GM18858 (cell line): ENCODE measurements at regions not wholly inside any gene's neighbourhood (a gene's known extent, or its start where the extent isn't known, plus 50 kb on each side); places are given as distances from the start of the nearest gene placed in this dataset.

Experiments used
- ATAC-seq: cut with Tn5 transposase; IDR thresholded peaks from one replicate; pipeline ENCODE4 v1.9.1; 2021; ENCODE audit not compliant: unreplicated experiment

DNA sequence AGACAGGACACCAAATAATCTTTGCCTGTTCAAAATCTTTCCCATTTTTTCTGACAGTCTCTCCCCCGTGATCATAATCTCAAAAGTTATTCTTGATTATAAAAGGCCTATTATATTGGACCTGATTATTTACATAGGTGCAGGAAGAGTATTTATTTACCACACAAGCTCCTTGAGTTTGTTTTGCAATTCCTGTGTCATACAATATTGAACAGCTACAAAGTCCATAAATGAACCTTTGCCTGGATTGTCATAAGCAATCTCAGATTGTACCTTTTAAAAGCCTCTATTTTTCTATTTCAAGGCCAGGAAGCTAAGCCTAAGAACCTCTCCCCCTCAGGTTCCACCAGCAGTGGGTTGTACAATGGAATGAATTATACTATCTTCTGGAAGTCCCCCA is 183.9 kb upstream of the MEOX2 start:
- no peak for ATAC-seq

DNA sequence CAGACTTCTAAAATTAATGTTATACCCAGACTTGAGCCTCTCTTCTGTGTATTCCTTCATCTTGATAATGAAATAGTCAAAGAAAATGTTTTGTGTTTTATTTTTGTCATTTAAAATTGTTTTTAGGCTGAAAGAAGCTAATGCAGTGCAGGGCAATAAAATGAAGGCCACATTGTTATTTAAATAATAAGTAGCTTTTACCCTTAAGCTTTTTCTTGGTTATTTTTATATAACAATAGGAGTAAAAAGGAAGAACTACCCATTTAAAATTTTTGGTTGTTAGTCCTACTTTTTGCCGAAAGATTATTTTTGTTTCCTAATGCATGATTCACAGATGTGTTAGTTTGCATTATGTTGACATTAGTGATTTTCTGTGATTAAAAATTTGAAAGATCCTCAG is 181.0 kb upstream of the MEOX2 start:
- ATAC-seq, result no peak

DNA sequence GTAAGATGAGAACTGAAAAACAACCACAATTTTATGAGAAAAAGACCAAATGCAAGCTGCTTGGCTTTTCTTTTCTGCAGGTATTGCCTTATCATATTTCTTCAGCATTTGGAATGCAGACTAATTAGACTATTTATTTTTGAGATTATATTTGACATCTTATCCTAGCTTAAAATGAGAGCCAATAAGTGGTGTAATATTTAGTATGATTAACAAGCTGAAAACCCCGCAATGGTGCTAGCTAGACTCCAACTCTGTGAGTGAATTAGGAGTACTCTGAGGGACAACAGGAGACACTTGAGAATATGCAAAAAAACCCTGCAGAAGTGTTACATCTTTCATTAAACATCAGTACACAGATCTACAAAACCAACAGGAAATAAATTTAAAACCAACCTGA is 180.3 kb upstream of the MEOX2 start:
- ATAC-seq, result no peak

DNA sequence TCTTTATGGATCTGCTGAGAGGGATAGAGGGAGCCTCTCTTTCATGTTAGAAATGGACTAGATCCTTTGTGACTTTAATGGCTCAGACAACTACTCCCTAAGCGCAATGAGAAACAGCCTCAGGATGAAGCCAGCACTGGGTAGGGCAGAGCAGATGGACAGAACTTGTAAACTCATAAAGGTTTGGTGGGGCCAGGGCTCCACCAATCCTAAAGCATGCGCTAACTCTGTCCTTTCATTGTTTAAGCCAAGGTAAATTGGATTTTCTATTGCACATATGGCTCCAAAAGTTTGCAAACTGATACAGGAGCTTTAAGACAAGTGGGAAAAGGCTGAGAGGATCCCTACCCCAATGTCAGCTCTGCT is 178.1 kb upstream of the MEOX2 start:
- ATAC-seq, result no peak

DNA sequence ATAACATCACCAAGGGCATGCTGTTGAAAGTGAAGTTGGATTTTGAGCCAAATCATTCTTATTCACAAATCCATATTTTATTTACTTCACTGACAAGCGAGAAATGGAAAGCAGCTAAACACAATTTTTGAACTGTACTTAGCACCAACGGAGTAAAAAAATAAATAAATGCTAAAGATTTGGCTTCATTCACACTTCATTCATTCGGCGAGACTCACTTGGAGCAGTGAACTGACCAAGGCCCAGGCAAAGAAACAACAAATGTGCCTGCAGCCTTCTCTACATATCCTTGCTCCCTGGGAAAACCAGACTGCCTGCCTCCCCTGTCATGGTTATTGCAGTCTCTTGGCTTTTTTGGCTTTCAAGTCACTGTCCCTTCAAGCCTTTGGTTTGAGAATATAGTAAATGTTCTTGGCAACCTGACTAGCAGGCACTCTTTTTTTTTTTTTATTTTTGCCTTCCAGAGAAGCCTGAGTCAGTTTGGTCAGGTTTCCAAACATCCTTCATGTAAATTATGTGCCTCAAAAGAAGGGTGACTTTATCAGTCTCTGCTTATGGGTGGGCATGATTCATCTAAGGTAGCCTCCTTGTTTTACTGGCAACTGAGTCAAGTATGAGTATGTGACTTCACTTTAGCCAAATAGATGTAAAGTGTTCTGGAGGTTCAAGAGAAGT is 177.6 kb upstream of the MEOX2 start:
- ATAC-seq, result no peak

DNA sequence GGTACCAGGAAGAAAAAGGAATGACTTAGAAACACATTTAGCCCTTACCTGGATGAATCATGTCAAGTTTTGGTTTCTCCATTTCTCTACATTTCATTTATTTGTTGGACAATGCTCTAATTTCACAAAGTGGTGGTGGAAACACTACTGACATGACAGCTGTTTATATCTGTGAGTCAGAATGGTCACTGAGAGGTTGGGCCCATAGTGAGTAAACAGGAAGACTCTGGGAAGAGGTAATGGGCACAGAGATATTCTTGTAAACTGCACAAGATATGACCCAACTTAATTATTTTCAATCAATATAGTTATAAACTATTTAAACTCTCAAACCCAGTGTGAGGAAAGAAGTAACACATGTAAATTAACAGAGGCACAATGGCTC is 176.3 kb upstream of the MEOX2 start:
- no peak for ATAC-seq

DNA sequence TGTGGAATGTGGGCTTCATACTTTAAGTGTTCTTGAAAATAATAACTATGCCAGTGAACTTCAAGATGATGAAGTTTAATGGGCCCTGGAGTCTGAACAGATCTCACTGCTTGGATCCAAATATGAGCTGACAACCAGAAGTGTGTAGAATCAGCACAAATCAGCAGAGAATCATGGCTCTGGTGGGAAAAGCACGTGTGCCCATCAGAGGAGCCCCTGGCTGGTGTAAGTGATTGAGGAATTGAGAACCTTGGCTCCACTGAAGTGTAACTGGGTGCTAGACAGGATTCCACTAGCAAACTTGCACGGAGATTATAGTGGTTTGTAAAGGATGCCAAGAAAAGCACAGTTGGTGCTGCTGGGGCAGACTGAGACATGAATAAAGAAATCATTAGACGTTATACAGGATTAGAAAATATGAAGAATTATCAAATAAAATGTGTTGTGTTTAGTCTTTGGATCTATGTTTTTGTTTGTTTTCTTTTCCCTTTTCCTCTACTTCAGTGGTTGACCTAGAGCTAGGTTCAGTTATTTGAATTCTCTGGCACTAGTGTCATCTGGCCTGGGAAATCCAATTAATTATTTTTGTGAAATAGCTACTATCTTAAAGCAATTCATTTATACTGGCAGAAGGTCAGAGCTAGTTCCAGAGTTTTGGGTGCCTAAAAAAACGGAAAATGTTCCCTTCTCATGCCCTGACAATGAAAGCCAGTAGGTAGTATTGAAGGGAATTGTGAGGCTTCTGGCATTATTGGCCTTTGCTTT is 175.7 kb upstream of the MEOX2 start:
- ATAC-seq, result no peak

DNA sequence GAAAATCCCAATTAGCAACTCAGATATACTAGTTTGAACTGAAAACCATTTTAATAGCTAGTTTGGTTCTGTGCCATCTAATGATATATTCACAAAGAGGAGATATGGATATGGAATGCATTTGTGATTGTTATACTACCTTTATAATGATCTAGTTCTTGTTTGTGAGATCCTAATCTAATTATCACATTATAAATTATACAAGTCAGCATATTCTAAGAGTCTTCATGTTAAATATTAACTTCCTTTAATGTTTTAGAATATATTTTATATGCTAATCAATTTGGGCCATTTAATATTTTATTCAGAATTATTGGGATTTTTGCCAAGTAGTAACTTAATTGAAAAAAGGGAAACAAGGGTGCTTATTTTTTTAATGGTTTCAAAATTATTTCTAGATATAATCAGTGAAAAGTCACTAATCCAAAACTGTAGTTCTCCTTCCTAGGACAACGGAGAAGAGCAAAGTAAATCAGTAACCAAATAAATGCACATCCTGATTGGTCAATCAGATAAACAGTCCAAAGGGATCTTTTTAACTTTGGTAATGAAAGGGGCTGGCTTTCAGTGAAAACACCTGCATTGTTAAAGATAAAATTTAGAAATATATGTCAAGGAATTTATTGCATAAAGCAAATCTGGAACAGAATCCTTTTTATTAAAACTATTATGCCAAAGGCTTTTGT is 173.9 kb upstream of the MEOX2 start:
- no peak for ATAC-seq

DNA sequence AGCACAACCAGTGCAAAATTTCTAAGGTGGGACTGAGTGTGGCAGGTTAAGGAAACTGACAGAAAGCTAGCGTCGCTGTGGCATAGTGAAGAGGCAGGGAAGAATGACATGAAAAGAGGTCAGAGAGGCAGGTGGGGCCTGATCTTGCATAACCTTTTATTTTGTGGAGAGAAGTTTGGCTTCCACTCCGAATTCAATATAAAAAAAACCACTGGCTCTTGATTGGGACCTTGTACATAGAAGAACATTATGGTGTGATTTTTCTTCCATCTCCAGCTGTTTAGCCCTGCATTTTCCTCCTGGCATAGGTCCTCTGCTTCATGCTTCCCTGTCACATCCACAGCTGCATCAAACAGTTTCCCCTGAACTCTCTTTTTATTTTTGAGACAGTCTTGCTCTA is 170.5 kb upstream of the MEOX2 start:
- ATAC-seq, result no peak

DNA sequence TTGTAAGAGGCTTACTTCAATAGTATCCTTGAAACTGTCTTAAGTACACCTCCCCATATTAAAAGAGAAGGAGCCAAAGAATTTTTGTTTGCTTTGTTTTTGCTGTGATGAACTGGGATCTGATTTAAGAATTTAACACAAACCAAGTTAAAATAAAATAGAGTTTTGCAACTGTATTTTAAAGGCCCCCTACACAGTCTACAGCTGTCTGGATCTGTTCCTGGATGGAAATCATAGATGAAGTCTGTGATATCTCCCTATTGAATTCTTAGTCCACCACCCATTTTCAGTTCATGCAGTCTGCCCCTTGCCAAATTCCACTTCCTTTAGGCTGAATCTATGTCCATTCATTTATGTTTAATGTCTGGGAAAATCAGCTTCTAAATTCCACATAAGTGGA is 169.8 kb upstream of the MEOX2 start:
- no peak for ATAC-seq

DNA sequence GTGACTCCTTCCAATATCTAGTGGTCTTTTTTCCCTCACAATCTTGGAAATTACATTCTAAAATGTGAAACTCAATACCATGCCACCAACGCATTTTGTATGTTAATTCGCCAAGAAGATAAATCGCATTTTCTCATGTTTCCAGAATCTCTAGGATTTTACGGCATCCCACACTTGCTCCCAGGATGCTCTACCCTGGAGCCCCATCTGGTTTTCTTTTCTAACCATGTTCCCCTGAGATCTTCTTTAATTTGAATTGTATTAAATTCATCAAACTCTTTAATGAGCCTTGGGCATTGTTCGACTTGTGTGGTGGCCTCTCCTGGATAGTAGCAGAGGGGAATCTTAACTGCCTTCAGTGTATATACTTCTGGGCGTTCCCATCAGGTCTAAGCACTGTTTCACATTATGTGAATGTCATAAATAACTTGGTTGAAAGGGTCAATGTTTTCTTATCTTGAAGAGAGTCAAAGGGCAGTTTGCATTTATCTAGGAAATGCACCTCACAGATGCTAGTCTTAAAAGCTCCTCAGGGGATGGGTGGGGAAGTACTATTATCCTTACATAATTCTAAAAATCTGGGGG is 169.1 kb upstream of the MEOX2 start:
- no peak for ATAC-seq

DNA sequence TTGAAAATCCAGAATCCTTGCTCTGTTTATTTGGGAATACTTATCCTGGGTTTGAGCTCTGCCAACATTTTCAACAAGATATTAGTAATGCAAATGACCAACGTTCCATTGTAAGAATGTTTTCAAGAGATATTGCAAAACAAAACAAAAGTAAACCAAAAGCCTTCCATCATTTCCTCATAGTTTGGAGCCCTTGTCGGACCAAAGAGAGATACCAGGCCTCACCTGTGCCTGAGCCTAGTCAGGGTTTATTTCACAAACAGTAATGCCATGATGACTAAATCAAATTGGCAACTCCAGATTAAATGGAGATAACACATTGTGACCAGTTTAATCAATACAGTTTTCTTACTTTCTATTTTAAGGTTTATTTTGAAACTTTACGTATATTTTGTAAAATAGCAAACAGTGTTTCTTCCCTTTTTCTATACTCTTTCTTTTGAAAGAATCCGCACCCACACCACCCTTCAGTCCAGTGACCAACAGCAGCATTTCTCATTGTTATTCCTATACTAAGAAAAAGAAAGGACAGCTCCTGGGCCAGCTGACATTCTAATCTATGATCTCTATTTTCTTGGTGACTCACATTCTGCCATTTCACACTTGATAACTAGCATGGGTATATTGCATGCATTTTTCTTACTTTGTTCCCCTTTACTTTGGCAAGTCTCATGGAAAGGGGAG is 168.5 kb upstream of the MEOX2 start:
- ATAC-seq, result no peak

DNA sequence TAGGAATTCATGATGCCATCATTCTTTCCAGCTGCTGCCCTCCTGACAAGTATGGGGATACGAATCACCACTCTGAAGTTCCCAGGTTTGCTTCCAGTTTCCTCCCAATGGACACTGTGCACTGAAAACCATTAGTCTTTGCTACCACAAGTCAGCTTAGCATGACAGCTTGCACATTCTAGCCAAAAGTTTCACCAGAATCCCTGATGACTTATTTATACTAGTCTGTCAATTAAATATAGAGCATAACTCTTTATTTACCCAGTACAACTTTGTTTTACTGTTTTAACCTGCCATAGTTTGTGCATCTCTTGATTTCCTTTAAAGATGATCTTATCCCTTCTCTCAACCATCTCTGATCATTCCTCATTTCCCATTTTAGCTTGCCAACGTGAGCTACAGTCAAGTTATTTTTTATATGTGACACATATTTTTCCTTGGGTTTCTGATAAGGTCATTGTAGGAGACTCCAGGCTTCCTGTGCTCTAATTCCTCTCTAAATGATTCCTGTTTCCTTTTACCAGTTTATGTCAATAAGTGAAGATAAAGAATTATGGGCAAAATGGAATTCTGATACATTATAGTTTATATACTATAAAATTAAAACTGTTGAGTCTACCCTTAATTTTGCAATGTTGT is 167.5 kb upstream of the MEOX2 start:
- no peak for ATAC-seq

DNA sequence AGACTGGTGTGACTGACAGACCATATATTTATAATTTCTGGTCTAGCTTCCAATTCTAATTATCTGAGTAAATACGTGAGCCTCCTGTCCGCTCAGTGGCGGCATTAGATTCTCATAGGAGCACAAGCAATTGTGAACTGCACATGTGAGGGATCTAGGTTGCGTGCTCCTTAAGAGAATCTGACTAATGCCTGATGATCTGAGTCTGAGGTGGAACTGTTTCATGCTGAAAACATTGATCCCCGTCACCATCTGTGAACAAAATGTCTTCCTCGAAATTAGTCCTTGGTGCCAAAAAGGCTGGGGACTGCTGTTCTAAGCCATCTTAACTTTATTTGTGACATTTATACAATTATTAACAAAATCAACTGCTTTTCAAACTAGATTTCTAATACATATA is 164.7 kb upstream of the MEOX2 start:
- ATAC-seq, result no peak

DNA sequence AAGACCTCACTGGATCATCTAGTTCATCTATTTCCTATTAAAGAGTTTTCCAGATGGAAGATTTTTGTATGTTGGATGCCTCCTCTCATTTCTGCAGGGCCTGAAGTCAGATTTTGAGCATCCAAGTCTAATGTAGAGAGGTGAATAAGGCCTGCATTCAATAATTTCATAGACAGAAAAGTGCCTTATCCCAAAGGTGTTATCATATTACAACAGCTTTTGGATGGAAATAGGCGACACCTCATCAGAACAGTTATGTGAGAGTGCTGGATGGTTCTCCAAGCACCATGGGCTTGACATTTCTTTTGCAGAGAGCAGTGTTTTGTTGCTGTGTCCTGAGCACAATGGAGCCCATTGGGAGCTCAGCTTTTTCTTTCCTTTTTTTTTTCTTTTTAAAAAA is 162.4 kb upstream of the MEOX2 start:
- no peak for ATAC-seq

DNA sequence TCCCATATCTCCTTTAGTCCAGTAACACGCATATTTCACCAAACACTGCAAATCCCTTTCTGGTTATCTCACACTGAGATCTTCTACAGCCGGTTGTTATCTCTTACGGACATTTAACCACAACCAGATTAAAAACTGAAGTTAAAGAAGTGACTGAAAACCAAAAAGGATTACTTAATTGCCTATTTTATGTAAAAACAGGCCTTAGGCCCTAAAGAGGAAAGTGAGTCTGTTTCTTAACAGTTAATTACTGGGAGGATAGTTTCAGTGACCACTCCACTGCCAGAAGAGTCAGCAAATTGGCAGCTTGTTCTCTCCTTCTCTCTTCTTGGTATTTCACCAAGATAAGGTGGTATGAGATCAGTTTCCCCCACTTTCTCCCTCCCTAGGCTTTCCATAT is 161.9 kb upstream of the MEOX2 start:
- no peak for ATAC-seq

DNA sequence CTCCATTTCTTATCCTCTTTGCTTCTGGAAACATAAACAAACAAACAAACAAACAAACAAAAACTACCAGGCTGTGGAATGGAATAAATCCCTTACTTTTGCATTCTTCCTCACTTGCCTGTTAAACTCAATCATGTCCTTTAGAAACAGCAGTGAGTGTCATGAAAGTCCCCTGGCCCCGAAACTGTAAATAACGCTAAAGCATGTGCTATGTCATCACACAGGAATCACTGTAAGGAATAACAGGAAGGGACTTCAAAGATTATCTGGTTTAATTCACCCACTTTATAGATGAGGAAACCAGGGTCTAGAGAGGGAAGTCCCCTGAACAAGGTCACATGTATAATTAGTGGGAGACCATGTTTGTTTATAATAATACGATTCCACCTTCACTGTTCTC is 159.4 kb upstream of the MEOX2 start:
- no peak for ATAC-seq

DNA sequence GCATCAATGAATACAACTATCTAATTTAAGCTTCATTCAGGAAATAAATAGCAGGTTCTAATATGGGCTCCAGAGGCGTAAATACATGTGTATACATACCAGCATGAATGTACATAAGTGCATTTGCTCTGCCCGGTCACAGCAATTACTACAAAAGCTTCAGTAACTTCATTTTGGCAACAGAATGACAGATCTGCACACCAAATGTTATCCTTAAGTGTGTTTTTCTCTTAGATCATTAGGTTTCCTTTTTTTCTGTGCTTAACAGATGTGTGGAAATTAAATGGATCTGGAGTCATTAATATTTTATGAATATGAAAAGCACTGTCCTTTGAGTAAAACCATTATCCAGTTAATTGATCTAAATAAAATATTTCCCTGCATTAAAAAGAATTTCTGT is 159.0 kb upstream of the MEOX2 start:
- no peak for ATAC-seq

DNA sequence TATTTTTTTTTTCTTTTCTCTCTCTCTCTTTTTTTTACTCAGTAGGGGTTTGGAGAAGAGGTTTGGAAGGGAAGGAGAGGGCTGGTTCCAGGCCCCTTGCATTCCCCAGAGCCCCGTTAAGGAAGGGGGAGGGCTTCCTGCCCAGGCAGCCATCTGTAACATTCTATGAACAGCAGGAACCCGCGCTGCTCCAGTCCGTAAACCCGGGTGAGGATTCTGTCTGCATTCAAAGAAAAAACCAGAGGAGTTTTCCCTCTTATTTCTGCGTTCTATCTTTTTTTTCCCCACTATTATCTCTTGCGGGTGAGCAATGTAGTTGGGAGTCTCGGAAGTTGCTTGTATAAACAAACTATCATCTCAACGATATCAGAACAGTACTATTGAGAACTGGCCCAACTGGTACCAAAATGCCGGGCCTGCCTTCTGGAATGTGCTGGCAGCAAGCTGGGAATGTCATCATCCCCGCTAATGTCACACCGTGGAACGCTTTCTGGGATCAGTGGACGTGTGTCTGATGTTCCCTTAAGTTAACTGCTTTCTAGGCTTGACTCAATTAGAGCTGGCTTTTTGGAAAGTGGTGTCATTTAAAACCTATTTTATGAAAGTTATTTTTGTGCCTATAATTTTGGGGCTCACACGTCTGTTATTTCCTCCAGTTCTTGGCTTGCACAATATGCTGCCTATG is 153.1 kb upstream of the MEOX2 start:
- ATAC-seq, result no peak

DNA sequence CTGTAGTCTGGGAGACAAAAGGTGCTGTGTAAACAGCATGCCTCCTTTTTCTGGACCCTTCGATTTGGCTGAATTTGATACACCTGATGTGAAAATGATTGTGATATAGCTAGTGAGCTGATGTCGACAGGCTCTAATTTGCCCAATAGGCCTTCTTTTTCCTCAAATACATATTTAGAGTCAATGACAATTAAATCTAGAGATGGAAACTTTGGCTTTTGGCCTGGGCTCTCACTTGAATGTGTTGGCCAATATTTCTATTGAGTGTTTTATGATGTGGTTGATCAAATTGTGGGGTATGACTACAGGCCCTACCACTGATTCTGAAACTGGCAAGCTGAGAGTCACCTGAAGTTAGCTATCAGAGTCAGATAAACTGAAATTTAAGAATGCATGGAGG is 151.8 kb upstream of the MEOX2 start:
- no peak for ATAC-seq
